ENCODE measurements at regions not wholly inside any gene's neighbourhood (a gene's known extent, or its start where the extent isn't known, plus 50 kb on each side); places are given as distances from the start of the nearest gene placed in this dataset.

- H3K4me3 ChIP-seq = no peak overlapping the region
- DNase-seq (ENCODE audit: low spot score) = no peak
- H3K9me3 ChIP-seq = no peaks in the 10 kb centered on the region
- no peak for TF ChIP-seq CTCF (IDR thresholded peaks at IDR 0.05)
- no peak for ATAC-seq (ENCODE audit: insufficient number of reproducible peaks, low FRiP score, low read depth)
- no peaks in the 10 kb centered on the region for H3K36me3 ChIP-seq
- H3K4me1 ChIP-seq (ENCODE audit: control insufficient read depth in 1 of 2, low read depth in 2 of 2) = peaks cover 0 to 6% of the 10 kb centered on the region in 2 donors
- no peak overlapping the region for H3K27ac ChIP-seq
- H3K27me3 ChIP-seq (replicated peaks; ENCODE audit: insufficient read depth) = no peaks in the 10 kb centered on the region
Measured at GRCh38 chr5:77157732-77158532, 52.5 kb upstream of the PDE8B start.

DNA sequence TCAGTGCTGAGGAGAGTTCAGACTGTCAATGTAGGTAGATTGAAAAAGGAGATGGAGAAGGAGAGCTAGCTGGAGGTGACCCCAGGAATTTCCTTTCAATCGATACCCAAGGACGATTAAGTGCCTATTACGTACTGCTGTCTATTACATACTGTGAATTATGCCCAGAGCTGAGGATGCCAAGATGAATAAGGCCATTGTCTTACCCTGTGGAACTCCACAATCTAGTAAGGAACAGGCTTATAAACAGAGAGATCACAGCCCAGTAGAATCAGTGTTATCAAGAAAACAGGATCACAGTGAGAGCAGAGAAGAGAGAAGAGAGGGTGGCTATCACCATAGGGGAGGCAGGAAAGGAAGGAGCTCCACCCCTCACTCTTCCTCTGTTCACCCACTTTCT, 54.1 kb upstream of the PDE8B start:
- DNase-seq (ENCODE audit: low spot score) (no peak), ATAC-seq (ENCODE audit: insufficient number of reproducible peaks, low FRiP score, low read depth) (no peak)
- Histone ChIP-seq H3K4me3 (no peak overlapping the region), H3K4me1 (ENCODE audit: control insufficient read depth in 1 of 2, low read depth in 2 of 2) (peaks cover 0 to 6% of the 10 kb centered on the region in 2 donors), H3K36me3 (no peaks in the 10 kb centered on the region), H3K27ac (no peak overlapping the region), H3K9me3 (no peaks in the 10 kb centered on the region), H3K27me3 (replicated peaks; ENCODE audit: insufficient read depth) (no peaks in the 10 kb centered on the region)
- no peak for TF ChIP-seq CTCF (IDR thresholded peaks at IDR 0.05)

DNA sequence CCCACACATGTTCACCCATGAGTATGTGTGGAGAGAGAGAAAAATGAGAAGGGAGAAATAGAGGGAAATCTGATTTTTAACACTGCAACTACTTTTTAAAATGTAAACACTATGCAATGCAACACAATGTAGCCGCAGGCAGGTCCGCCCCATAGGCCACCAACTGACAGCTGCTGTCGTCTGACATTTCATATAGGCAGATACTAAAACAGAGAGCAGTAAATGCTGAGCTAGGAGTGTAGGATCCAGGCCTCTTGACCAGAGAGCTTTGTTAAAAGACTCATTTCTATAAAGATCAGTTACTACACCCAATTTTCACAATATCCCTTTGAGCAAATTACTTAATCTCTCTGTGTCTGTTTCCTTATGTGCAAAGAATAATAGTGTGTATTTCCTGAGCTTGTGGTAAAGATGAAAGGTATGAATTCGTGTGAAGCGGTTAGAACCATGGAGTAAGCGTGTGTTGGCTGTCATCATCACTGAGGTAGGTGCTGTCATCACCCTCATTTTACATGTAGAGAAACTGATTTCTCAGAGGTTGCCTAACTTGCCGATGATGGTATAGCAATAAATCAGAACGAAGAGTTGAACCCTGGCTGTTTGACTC, 55.2 kb upstream of the PDE8B start:
- DNase-seq (ENCODE audit: low spot score) = no peak
- ATAC-seq (ENCODE audit: insufficient number of reproducible peaks, low FRiP score, low read depth) = no peak
- Histone ChIP-seq H3K36me3 (no peaks in the 10 kb centered on the region), H3K4me1 (ENCODE audit: control insufficient read depth in 1 of 2, low read depth in 2 of 2) (peaks cover 0 to 6% of the 10 kb centered on the region in 2 donors), H3K4me3 (no peak overlapping the region), H3K27me3 (replicated peaks; ENCODE audit: insufficient read depth) (no peaks in the 10 kb centered on the region), H3K9me3 (no peaks in the 10 kb centered on the region), H3K27ac (no peak overlapping the region)
- TF ChIP-seq CTCF (IDR thresholded peaks at IDR 0.05) = no peak

GRCh38 chr5:77152441-77152840, 58.0 kb upstream of the PDE8B start:
- DNase-seq (ENCODE audit: low spot score) = no peak
- ATAC-seq (ENCODE audit: insufficient number of reproducible peaks, low FRiP score, low read depth) = no peak
- Histone ChIP-seq H3K4me1 (ENCODE audit: control insufficient read depth in 1 of 2, low read depth in 2 of 2) (no peaks in the 10 kb centered on the region), H3K36me3 (no peaks in the 10 kb centered on the region), H3K27ac (no peak overlapping the region), H3K9me3 (no peaks in the 10 kb centered on the region), H3K27me3 (replicated peaks; ENCODE audit: insufficient read depth) (no peaks in the 10 kb centered on the region), H3K4me3 (no peak overlapping the region)
- TF ChIP-seq CTCF (IDR thresholded peaks at IDR 0.05) = no peak

DNA sequence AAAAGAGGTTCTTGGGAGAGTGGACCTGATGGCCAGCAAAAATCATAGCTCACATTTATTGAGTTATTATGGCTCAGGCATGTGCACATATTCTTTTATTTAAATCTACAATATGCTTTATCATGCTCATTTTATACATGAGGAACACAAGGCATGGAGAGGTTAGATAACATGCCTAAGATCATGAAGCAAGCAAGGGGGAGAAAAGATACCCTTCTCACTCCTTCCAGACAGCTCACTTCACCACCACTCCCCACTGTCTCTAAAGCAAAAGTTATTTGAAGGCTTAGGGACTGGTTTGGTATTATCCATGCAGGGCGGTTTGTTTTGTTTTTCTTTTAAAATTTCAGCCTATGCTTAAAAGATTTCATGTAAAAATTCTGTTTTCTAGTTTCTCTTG, 59.0 kb upstream of the PDE8B start:
- H3K9me3 ChIP-seq = no peaks in the 10 kb centered on the region
- DNase-seq (ENCODE audit: low spot score) (no peak), ATAC-seq (ENCODE audit: insufficient number of reproducible peaks, low FRiP score, low read depth) (no peak)
- no peak for TF ChIP-seq CTCF (IDR thresholded peaks at IDR 0.05)
- H3K27ac ChIP-seq = no peak overlapping the region
- H3K4me1 ChIP-seq (ENCODE audit: control insufficient read depth in 1 of 2, low read depth in 2 of 2) = peaks cover 0 to under 1% of the 10 kb centered on the region in 2 donors
- no peak overlapping the region for H3K4me3 ChIP-seq
- no peaks in the 10 kb centered on the region for H3K27me3 ChIP-seq (replicated peaks; ENCODE audit: insufficient read depth)
- H3K36me3 ChIP-seq = no peaks in the 10 kb centered on the region

Data from thoracic aorta (tissue), 2 donors.